A549 (cell line): ENCODE measurements at regions not wholly inside any gene's neighbourhood (a gene's known extent, or its start where the extent isn't known, plus 50 kb on each side); places are given as distances from the start of the nearest gene placed in this dataset.

Source experiments
- ATAC-seq, 2 experiments: fragments of 200-7000 bp in 1 of 2; fragments of >200 bp in 1 of 2; cut with Nextera tagmentation in 1 of 2; cut with Tn5 transposase in 1 of 2; 3 replicates each; pipeline versions ENCODE4 v1.8.0 to v1.9.1; 2018 to 2020; ENCODE audit warnings: mild to moderate bottlenecking in 1 of 2, moderate library complexity in 1 of 2
- CTCF ChIA-PET: fragments of 300-600 bp; sonication (Branson Sonifier 250); formaldehyde crosslinking; extraction: SDS; loops from one replicate; lab custom pipeline; 2021; ENCODE audit warnings: antibody characterized with exemption, inconsistent platforms; lab: Yijun Ruan, JAX
- POLR2A ChIA-PET: fragments of 350-600 bp; formaldehyde crosslinking; extraction: SDS; loops from one replicate; lab custom pipeline; 2021; ENCODE audit warnings: antibody characterized with exemption, inconsistent platforms; lab: Yijun Ruan, JAX
- DNase-seq, 2 experiments: peaks; one replicate each; pipeline versions ENCODE4 v3.0.0 to v3.0.0-alpha.2; 2011 to 2016; ENCODE audit warnings: low read depth in 1 of 2, low spot score in 1 of 2
- FAIRE-seq: peaks from 2 replicates; lab custom pipeline; 2011; peaks lifted over from hg19 to GRCh38; lab: Jason Lieb, UNC
- H3K27ac ChIP-seq, 2 experiments: fragments of >200 bp; sonication (Bioruptor Twin); formaldehyde crosslinking; 3 replicates each; pipeline ENCODE4 v1.5.1; 2016 to 2017
- H3K4me1 ChIP-seq: fragments of >200 bp; sonication (Bioruptor Twin); formaldehyde crosslinking; 3 replicates; pipeline ENCODE4 v1.6.1; 2016
- H3K4me2 ChIP-seq: fragments of >200 bp; sonication (Bioruptor Twin); formaldehyde crosslinking; 3 replicates; pipeline ENCODE4 v1.6.1; 2016
- H3K4me3 ChIP-seq: fragments of >200 bp; sonication (Bioruptor Twin); formaldehyde crosslinking; 3 replicates; pipeline ENCODE4 v1.5.1; 2016
- H3K9me3 ChIP-seq: fragments of >200 bp; sonication (Bioruptor Twin); formaldehyde crosslinking; 3 replicates; pipeline ENCODE4 v1.6.1; 2016
- CHD4 ChIP-seq: fragments of 200-600 bp; sonication (generic); IDR thresholded peaks from 2 replicates; pipeline ENCODE4 v1.6.1; 2016; ENCODE audit warnings: antibody characterized with exemption, mild to moderate bottlenecking, borderline replicate concordance
- EHF ChIP-seq: fragments of 250-450 bp; sonication (Bioruptor Pico); IDR thresholded peaks from 2 replicates; pipeline ENCODE4 v1.5.0; 2020; ENCODE audit warnings: mild to moderate bottlenecking
- FOSB ChIP-seq: fragments of 250-450 bp; sonication (Bioruptor Pico); IDR thresholded peaks from 2 replicates; pipeline ENCODE4 v1.5.0; 2020; ENCODE audit warnings: mild to moderate bottlenecking, moderate library complexity
- FOSL2 ChIP-seq, 2 experiments: fragments of 450-650 bp in 1 of 2; fragments of >200 bp in 1 of 2; sonication (Bioruptor Twin) in 1 of 2; formaldehyde crosslinking; IDR thresholded peaks; 2 replicates each; pipeline versions ENCODE4 v1.5.0 to v1.6.1; 2016 to 2020; ENCODE audit warnings: mild to moderate bottlenecking in 1 of 2, moderate library complexity in 1 of 2
- HEYL ChIP-seq: fragments of 250-450 bp; sonication (Bioruptor Pico); IDR thresholded peaks from 2 replicates; pipeline ENCODE4 v1.8.0; 2021; ENCODE audit warnings: mild to moderate bottlenecking, moderate library complexity
- HOXB13 ChIP-seq: fragments of 250-450 bp; sonication (Bioruptor Pico); IDR thresholded peaks from 2 replicates; pipeline ENCODE4 v1.5.0; 2020; ENCODE audit warnings: low read depth, mild to moderate bottlenecking, moderate library complexity
- JUN ChIP-seq, 2 experiments: fragments of >200 bp; sonication (Bioruptor Twin); formaldehyde crosslinking; IDR thresholded peaks; 2 replicates in 1 of 2; 3 replicates in 1 of 2; pipeline ENCODE4 v1.6.1; 2016 to 2017
- MAFK ChIP-seq: fragments of 450-650 bp; IDR thresholded peaks from 2 replicates; pipeline ENCODE4 v1.6.1; 2014; ENCODE audit not compliant: partially characterized antibody
- MAZ ChIP-seq: fragments of 150-350 bp; IDR thresholded peaks from 2 replicates; pipeline ENCODE4 v1.6.1; 2014; ENCODE audit warnings: antibody characterized with exemption, low read depth, low read length, borderline replicate concordance
- MYC ChIP-seq: IDR thresholded peaks from 2 replicates; pipeline ENCODE4 v1.6.1; 2012; ENCODE audit warnings: mild to moderate bottlenecking, inconsistent platforms, low read length, improper control_type of control experiment, borderline replicate concordance
- NR3C1 ChIP-seq: fragments of >200 bp; sonication (Bioruptor Twin); formaldehyde crosslinking; IDR thresholded peaks from 3 replicates; pipeline ENCODE4 v1.6.1; 2017
- POLR2AphosphoS2 ChIP-seq: conservative IDR thresholded peaks from 2 replicates; pipeline ENCODE4 v1.6.1; 2012; ENCODE audit warnings: low read length, improper control_type of control experiment, inconsistent platforms
- RARB ChIP-seq: fragments of 250-450 bp; sonication (Bioruptor Pico); IDR thresholded peaks from 2 replicates; pipeline ENCODE4 v1.8.0; 2021; ENCODE audit warnings: mild to moderate bottlenecking, moderate library complexity
- RFX5 ChIP-seq: fragments of 450-650 bp; IDR thresholded peaks from 2 replicates; pipeline ENCODE4 v1.7.1; 2014; ENCODE audit warnings: antibody characterized with exemption, mild to moderate bottlenecking, moderate library complexity
- ZC3H11A ChIP-seq: fragments of 450-650 bp; IDR thresholded peaks from 2 replicates; pipeline ENCODE4 v1.6.1; 2014; ENCODE audit warnings: antibody characterized with exemption, mild to moderate bottlenecking
- WGBS: methylation state at CpG from one replicate; pipeline ENCODE4 v1.1.6; 2017; ENCODE audit errors: missing lambda C conversion rate; 5-methylcytosine and 5-hydroxymethylcytosine counted together
- TF ChIP-seq, protein P1 (sequence below): IDR thresholded peaks from 2 replicates; pipeline ENCODE4 v1.6.1; 2012
- TF ChIP-seq, protein P2 (sequence below): fragments of 150-350 bp; IDR thresholded peaks from 2 replicates; pipeline ENCODE4 v1.6.1; 2014; ENCODE audit warnings: low read depth, mild to moderate bottlenecking, low read length
- TF ChIP-seq, protein P3 (sequence below): fragments of >200 bp; sonication (Bioruptor Twin); formaldehyde crosslinking; IDR thresholded peaks from 3 replicates; pipeline ENCODE4 v1.5.1; 2016
- TF ChIP-seq, protein P4 (sequence below): fragments of >200 bp; sonication (Bioruptor Twin); formaldehyde crosslinking; IDR thresholded peaks from 2 replicates; pipeline ENCODE4 v1.6.1; 2016

DNA sequence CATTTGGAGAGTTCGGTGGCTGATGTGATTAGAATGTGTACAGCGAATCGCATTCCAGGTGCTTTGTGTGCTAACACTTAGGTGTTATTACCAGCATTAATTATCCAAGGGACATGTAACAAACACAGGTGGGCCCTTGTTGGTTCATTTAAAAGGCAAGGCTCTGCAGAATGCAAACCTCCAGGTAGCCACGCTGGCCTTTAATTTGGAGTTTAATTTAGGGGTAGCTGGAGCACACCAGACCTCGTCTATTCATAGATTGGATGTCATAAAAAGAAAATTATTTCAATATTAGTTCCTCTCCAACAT lies 191.1 kb downstream of the MAT2B start:
- TF ChIP-seq MAZ, result no peak
- no peak for TF ChIP-seq NR3C1
- no peak for TF ChIP-seq CHD4
- TF ChIP-seq JUN (IDR thresholded peaks at IDR 0.05), result no peak
- TF ChIP-seq RARB (CRISPR knock-in tag), result no peak
- TF ChIP-seq, protein P1, sequence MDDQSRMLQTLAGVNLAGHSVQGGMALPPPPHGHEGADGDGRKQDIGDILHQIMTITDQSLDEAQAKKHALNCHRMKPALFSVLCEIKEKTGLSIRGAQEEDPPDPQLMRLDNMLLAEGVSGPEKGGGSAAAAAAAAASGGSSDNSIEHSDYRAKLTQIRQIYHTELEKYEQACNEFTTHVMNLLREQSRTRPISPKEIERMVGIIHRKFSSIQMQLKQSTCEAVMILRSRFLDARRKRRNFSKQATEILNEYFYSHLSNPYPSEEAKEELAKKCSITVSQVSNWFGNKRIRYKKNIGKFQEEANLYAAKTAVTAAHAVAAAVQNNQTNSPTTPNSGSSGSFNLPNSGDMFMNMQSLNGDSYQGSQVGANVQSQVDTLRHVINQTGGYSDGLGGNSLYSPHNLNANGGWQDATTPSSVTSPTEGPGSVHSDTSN, result no peak
- no peak for TF ChIP-seq RFX5
- no peak for TF ChIP-seq FOSB (CRISPR knock-in tag)
- TF ChIP-seq, protein P2, sequence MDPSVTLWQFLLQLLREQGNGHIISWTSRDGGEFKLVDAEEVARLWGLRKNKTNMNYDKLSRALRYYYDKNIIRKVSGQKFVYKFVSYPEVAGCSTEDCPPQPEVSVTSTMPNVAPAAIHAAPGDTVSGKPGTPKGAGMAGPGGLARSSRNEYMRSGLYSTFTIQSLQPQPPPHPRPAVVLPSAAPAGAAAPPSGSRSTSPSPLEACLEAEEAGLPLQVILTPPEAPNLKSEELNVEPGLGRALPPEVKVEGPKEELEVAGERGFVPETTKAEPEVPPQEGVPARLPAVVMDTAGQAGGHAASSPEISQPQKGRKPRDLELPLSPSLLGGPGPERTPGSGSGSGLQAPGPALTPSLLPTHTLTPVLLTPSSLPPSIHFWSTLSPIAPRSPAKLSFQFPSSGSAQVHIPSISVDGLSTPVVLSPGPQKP, result no peak
- no peak for TF ChIP-seq HEYL (CRISPR knock-in tag)
- no peak for TF ChIP-seq MYC
- TF ChIP-seq, protein P3, sequence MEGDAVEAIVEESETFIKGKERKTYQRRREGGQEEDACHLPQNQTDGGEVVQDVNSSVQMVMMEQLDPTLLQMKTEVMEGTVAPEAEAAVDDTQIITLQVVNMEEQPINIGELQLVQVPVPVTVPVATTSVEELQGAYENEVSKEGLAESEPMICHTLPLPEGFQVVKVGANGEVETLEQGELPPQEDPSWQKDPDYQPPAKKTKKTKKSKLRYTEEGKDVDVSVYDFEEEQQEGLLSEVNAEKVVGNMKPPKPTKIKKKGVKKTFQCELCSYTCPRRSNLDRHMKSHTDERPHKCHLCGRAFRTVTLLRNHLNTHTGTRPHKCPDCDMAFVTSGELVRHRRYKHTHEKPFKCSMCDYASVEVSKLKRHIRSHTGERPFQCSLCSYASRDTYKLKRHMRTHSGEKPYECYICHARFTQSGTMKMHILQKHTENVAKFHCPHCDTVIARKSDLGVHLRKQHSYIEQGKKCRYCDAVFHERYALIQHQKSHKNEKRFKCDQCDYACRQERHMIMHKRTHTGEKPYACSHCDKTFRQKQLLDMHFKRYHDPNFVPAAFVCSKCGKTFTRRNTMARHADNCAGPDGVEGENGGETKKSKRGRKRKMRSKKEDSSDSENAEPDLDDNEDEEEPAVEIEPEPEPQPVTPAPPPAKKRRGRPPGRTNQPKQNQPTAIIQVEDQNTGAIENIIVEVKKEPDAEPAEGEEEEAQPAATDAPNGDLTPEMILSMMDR, result no peak; the same call in 2 of the 3 replicates
- TF ChIP-seq ZC3H11A, result no peak
- no peak for TF ChIP-seq EHF (CRISPR knock-in tag)
- POLR2A ChIA-PET, result no interaction called here
- DNase-seq (no peak), FAIRE-seq (no peak), ATAC-seq (peak; percentile 40 to 50; a peak in 3 of 6 replicates)
- 2% methylated on average over 5 of the region's 5 CpGs for WGBS
- Histone ChIP-seq H3K4me2 (no peak overlapping the region), H3K4me3 (no peak overlapping the region), H3K9me3 (no peaks in the 10 kb centered on the region), H3K27ac (no peak overlapping the region), H3K4me1 (no peaks in the 10 kb centered on the region)
- CTCF ChIA-PET, result interaction anchor here (0.6 to 2.4 kb wide), 7 partner anchors 9 to 1510 kb away, joined by 3 to 16 read pairs (median 4); no protein-coding TSS in a partner anchor

DNA sequence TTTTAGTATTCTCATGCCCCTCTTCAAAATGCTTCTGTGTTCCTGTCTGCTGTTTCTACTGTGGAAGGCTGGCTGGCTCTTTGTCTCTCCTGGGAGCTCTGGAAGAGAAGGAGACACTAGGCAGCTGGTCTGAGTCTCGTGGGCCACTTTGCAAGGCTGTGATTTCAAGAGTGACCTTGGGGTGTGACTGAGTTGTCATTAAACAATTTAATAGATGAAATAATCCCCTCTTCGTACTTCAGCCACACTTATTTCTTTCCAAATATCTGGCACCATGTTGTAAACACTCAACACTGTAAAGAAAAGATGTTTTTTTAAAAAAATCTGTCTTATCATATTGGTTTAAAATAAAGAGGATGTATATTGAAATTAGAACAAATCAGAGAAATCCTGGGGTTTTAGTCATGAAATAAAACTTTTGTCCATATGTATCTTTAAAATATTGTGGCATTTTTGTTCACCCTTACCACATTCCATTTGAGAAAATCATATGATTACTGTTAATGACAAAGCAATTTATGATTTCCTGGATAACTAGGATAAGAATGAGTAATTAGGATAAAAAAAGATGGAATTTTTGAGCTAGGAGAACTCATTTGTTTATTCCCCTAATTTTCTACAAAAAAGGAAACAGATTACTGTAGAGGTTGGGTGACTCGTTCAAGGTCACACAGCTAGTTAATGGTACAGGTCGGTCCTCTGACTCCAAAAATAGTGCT lies 200.8 kb downstream of the MAT2B start:
- no peak overlapping the region for H3K27ac ChIP-seq
- ChIA-PET POLR2A (no interaction called here), CTCF (interaction anchor here (1.6 kb wide), 1 partner anchor 11 kb away, joined by 5 read pairs; no protein-coding TSS in a partner anchor)

More for the DNA sequence above, 200.8 kb downstream of the MAT2B start:
- FAIRE-seq (no peak), DNase-seq (no peak), ATAC-seq (no peak)
- H3K4me1 ChIP-seq, result no peaks in the 10 kb centered on the region
- 2% methylated on average over 4 of the region's 4 CpGs for WGBS
- no peak overlapping the region for H3K4me3 ChIP-seq
- TF ChIP-seq, protein P3, result no peak
- TF ChIP-seq HOXB13 (CRISPR knock-in tag) (no peak), RARB (CRISPR knock-in tag) (no peak), FOSL2 (IDR thresholded peaks at IDR 0.05) (no peak), FOSL2 (CRISPR knock-in tag; IDR thresholded peaks at IDR 0.05) (no peak), JUN (IDR thresholded peaks at IDR 0.05) (no peak), POLR2AphosphoS2 (no peak), MAFK (no peak)
- TF ChIP-seq, protein P2, result no peak
- TF ChIP-seq, protein P4, sequence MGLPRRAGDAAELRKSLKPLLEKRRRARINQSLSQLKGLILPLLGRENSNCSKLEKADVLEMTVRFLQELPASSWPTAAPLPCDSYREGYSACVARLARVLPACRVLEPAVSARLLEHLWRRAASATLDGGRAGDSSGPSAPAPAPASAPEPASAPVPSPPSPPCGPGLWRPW, result no peak
- no peak overlapping the region for H3K4me2 ChIP-seq
- H3K9me3 ChIP-seq, result no peaks in the 10 kb centered on the region
